ENCODE measurements at regions not wholly inside any gene's neighbourhood (a gene's known extent, or its start where the extent isn't known, plus 50 kb on each side); places are given as distances from the start of the nearest gene placed in this dataset.

- intact Hi-C loops (cut with DNase I): no loop called here
- TF ChIP-seq CTCF (IDR thresholded peaks at IDR 0.05): no peak
- TF ChIP-seq POLR2A (IDR thresholded peaks at IDR 0.05): no peak
- Histone ChIP-seq H3K4me3 (replicated peaks in 1 of 3) (no peak overlapping the region), H3K27ac (no peak overlapping the region), H3K4me1 (no peaks in the 10 kb centered on the region), H3K36me3 (no peaks in the 10 kb centered on the region), H3K9me3 (no peaks in the 10 kb centered on the region), H3K27me3 (no peaks in the 10 kb centered on the region)
- WGBS, 2 donors: 79 to 85% methylated on average over 4 of the region's 4 CpGs
- no peak for DNase-seq
Observed at GRCh38 chr1:30284226-30284625, 439.2 kb downstream of the MATN1 start.

- no peaks in the 10 kb centered on the region for H3K27me3 ChIP-seq
- intact Hi-C loops (cut with DNase I): no loop called here
- H3K36me3 ChIP-seq: no peaks in the 10 kb centered on the region
- 88 to 92% methylated on average over 6 to 8 of the region's 8 CpGs for WGBS, 2 donors
- TF ChIP-seq CTCF (IDR thresholded peaks at IDR 0.05): no peak
- TF ChIP-seq POLR2A (IDR thresholded peaks at IDR 0.05): no peak
- DNase-seq: no peak
- no peaks in the 10 kb centered on the region for H3K4me1 ChIP-seq
- H3K27ac ChIP-seq: no peak overlapping the region
- H3K9me3 ChIP-seq: no peaks in the 10 kb centered on the region
- H3K4me3 ChIP-seq (replicated peaks in 1 of 3): no peak overlapping the region
Observed at GRCh38 chr1:30283199-30283962, 440.0 kb downstream of the MATN1 start.

- Histone ChIP-seq H3K4me1 (no peaks in the 10 kb centered on the region), H3K9me3 (no peaks in the 10 kb centered on the region), H3K36me3 (no peaks in the 10 kb centered on the region), H3K4me3 (replicated peaks in 1 of 3) (no peak overlapping the region), H3K27me3 (no peaks in the 10 kb centered on the region), H3K27ac (no peak overlapping the region)
- 83 to 89% methylated on average over 2 of the region's 2 CpGs for WGBS, 2 donors
- TF ChIP-seq CTCF (IDR thresholded peaks at IDR 0.05) (no peak), POLR2A (IDR thresholded peaks at IDR 0.05) (no peak)
- DNase-seq: no peak
- intact Hi-C loops (cut with DNase I): no loop called here
Observed at GRCh38 chr1:30280572-30280971, 442.8 kb downstream of the MATN1 start.

- WGBS, 2 donors: 78 to 86% methylated on average over 6 of the region's 6 CpGs
- Histone ChIP-seq H3K9me3 (no peaks in the 10 kb centered on the region), H3K27ac (no peak overlapping the region), H3K4me3 (replicated peaks in 1 of 3) (no peak overlapping the region), H3K36me3 (no peaks in the 10 kb centered on the region), H3K27me3 (no peaks in the 10 kb centered on the region), H3K4me1 (no peaks in the 10 kb centered on the region)
- no peak for DNase-seq
- TF ChIP-seq CTCF (IDR thresholded peaks at IDR 0.05) (no peak), POLR2A (IDR thresholded peaks at IDR 0.05) (no peak)
- intact Hi-C loops (cut with DNase I): no loop called here
Observed at GRCh38 chr1:30277911-30278310, 445.5 kb downstream of the MATN1 start.

- Histone ChIP-seq H3K27me3 (no peaks in the 10 kb centered on the region), H3K4me3 (replicated peaks in 1 of 3) (no peak overlapping the region), H3K27ac (no peak overlapping the region), H3K36me3 (no peaks in the 10 kb centered on the region), H3K9me3 (no peaks in the 10 kb centered on the region), H3K4me1 (no peaks in the 10 kb centered on the region)
- intact Hi-C loops (cut with DNase I): no loop called here
- WGBS, 2 donors: 89 to 100% methylated on average over 1 of the region's 1 CpG
- TF ChIP-seq POLR2A (IDR thresholded peaks at IDR 0.05) (no peak), CTCF (IDR thresholded peaks at IDR 0.05) (no peak)
- DNase-seq: no peak
Observed at GRCh38 chr1:30277415-30277814, 446.0 kb downstream of the MATN1 start.

Measured in thyroid gland (tissue), 4 donors.